ENCODE measurements at regions not wholly inside any gene's neighbourhood (a gene's known extent, or its start where the extent isn't known, plus 50 kb on each side); places are given as distances from the start of the nearest gene placed in this dataset.

GRCh38 chr12:65663648-65664047 is 160.6 kb upstream of the HMGA2 start:
- H3K27me3 Mint-ChIP-seq, result peaks cover 10% of the 10 kb centered on the region
- DNase-seq (ENCODE audit: extremely low spot score, unreplicated experiment), result no peak

GRCh38 chr12:65664715-65665250 is 159.5 kb upstream of the HMGA2 start:
- no peak overlapping the region for H3K27ac Mint-ChIP-seq
- peaks cover 26% of the 10 kb centered on the region for H3K9me3 Mint-ChIP-seq
- H3K27me3 Mint-ChIP-seq, result peaks cover 4% of the 10 kb centered on the region
- H3K4me1 Mint-ChIP-seq (ENCODE audit: unreplicated experiment), result no peaks in the 10 kb centered on the region
- no peak for DNase-seq (ENCODE audit: extremely low spot score, unreplicated experiment)
- H3K36me3 Mint-ChIP-seq, result no peaks in the 10 kb centered on the region
- TF ChIP-seq, protein P1, sequence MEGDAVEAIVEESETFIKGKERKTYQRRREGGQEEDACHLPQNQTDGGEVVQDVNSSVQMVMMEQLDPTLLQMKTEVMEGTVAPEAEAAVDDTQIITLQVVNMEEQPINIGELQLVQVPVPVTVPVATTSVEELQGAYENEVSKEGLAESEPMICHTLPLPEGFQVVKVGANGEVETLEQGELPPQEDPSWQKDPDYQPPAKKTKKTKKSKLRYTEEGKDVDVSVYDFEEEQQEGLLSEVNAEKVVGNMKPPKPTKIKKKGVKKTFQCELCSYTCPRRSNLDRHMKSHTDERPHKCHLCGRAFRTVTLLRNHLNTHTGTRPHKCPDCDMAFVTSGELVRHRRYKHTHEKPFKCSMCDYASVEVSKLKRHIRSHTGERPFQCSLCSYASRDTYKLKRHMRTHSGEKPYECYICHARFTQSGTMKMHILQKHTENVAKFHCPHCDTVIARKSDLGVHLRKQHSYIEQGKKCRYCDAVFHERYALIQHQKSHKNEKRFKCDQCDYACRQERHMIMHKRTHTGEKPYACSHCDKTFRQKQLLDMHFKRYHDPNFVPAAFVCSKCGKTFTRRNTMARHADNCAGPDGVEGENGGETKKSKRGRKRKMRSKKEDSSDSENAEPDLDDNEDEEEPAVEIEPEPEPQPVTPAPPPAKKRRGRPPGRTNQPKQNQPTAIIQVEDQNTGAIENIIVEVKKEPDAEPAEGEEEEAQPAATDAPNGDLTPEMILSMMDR (conservative IDR thresholded peaks at IDR 0.05), result no peak
- H3K4me3 Mint-ChIP-seq, result no peak overlapping the region

More at GRCh38 chr12:65663648-65664047, 160.6 kb upstream of the HMGA2 start:
- no peaks in the 10 kb centered on the region for H3K4me1 Mint-ChIP-seq (ENCODE audit: unreplicated experiment)
- no peaks in the 10 kb centered on the region for H3K36me3 Mint-ChIP-seq
- H3K4me3 Mint-ChIP-seq, result no peak overlapping the region
- H3K27ac Mint-ChIP-seq, result no peak overlapping the region
- peaks cover 30% of the 10 kb centered on the region for H3K9me3 Mint-ChIP-seq
- TF ChIP-seq, protein P1 (conservative IDR thresholded peaks at IDR 0.05), result no peak

DNA sequence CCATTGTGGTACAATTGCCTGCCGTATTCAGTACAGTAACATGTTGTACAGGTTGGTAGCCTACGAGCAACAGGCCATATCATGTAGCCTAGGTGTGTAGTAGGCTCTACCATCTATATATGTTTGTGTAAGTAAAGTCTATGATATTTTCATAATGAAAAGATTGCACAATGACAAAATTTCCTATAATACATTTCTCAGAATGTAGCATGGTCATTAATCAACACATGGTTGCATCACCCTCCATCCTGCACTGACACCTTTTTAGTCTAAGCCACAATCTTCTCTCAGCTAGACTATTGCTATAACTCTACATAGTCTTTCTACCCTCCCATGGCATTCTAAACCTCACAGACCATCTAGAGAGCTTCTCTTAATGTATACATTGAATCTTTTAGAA is 158.5 kb upstream of the HMGA2 start:
- TF ChIP-seq, protein P1 (conservative IDR thresholded peaks at IDR 0.05), result no peak
- H3K9me3 Mint-ChIP-seq, result peaks cover 26% of the 10 kb centered on the region
- H3K4me1 Mint-ChIP-seq (ENCODE audit: unreplicated experiment), result no peaks in the 10 kb centered on the region
- no peaks in the 10 kb centered on the region for H3K36me3 Mint-ChIP-seq
- no peak for DNase-seq (ENCODE audit: extremely low spot score, unreplicated experiment)
- no peak overlapping the region for H3K4me3 Mint-ChIP-seq
- H3K27ac Mint-ChIP-seq, result no peak overlapping the region
- H3K27me3 Mint-ChIP-seq, result no peaks in the 10 kb centered on the region

DNA sequence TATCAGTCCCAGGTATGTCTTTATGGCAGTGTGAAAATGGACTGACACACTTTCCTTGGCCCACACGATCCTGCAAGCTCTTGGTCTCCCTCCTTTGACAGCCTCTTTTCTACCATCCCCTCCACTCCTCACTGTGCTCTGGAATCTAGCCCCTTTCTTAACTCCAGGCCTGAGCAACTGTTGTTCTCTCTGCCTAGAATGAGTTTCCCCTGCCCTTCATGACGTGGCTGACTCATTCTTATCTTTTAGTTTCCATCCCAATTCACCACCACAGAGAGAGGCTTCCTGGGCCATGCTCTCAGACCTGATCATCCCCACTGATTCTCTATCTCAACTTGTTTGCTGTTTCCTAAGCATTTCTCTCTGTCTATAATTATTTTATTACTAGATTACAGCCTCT is 157.4 kb upstream of the HMGA2 start:
- Mint-ChIP-seq H3K27me3 (no peaks in the 10 kb centered on the region), H3K27ac (no peak overlapping the region), H3K4me1 (ENCODE audit: unreplicated experiment) (no peaks in the 10 kb centered on the region), H3K9me3 (peaks cover 26% of the 10 kb centered on the region), H3K36me3 (no peaks in the 10 kb centered on the region), H3K4me3 (no peak overlapping the region)
- TF ChIP-seq, protein P1 (conservative IDR thresholded peaks at IDR 0.05), result no peak
- no peak for DNase-seq (ENCODE audit: extremely low spot score, unreplicated experiment)

DNA sequence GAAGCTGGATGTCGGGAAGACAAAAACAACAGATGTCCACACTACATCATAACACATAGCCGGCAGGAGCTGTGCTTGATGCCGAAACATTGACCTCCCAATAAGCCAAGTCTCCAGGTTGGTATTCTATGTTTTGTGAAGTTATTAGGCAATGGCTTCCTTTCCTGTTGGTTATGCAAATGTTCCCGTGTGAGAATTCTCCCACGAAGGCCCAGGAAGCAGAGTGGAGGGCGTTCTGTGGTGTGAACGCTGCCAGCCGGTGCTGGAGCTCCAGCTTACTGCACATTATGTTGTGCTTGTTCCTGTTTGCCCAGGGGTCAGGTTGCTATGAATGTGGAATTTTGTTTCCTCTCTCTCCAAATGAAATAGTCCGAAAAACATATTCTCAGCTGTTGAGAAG is 156.4 kb upstream of the HMGA2 start:
- TF ChIP-seq, protein P1 (conservative IDR thresholded peaks at IDR 0.05), result no peak
- H3K27me3 Mint-ChIP-seq, result no peaks in the 10 kb centered on the region
- no peaks in the 10 kb centered on the region for H3K4me1 Mint-ChIP-seq (ENCODE audit: unreplicated experiment)
- no peak for DNase-seq (ENCODE audit: extremely low spot score, unreplicated experiment)
- H3K36me3 Mint-ChIP-seq, result no peaks in the 10 kb centered on the region
- H3K27ac Mint-ChIP-seq, result no peak overlapping the region
- peaks cover 26% of the 10 kb centered on the region for H3K9me3 Mint-ChIP-seq
- H3K4me3 Mint-ChIP-seq, result no peak overlapping the region

All from type B pancreatic cell (in vitro differentiated cells).